Lung (tissue), 11 donors: ENCODE measurements at regions not wholly inside any gene's neighbourhood (a gene's known extent, or its start where the extent isn't known, plus 50 kb on each side); places are given as distances from the start of the nearest gene placed in this dataset.

Experiments used
- ATAC-seq: fragments of 200-7000 bp; cut with Tn5 transposase; one replicate; pipeline ENCODE4 v1.9.1; 2020; ENCODE audit warnings: moderate number of reproducible peaks; ENCODE audit not compliant: insufficient read depth, low FRiP score
- DNase-seq, 3 donors: peaks; one replicate each; pipeline ENCODE4 v3.0.0-alpha.2; 2013 to 2017
- H3K27ac ChIP-seq, 2 donors: one replicate each; pipeline ENCODE4 v1.5.1; 2013; ENCODE audit warnings: mild to moderate bottlenecking in 2 of 2, moderate library complexity in 2 of 2, control low read depth in 1 of 2, inconsistent platforms in 1 of 2, low read depth in 1 of 2, low read length in 1 of 2
- H3K27me3 ChIP-seq, 3 donors: one replicate each; pipeline ENCODE4 v1.5.1; 2013; ENCODE audit warnings: low read length in 2 of 3; ENCODE audit not compliant: control insufficient read depth in 3 of 3, insufficient read depth in 3 of 3
- H3K36me3 ChIP-seq, 4 donors: one replicate each; pipeline ENCODE4 v1.5.1; 2013; ENCODE audit warnings: low read length in 4 of 4, mild to moderate bottlenecking in 1 of 4, moderate library complexity in 1 of 4; ENCODE audit not compliant: control insufficient read depth in 4 of 4, insufficient read depth in 4 of 4
- H3K4me1 ChIP-seq, 5 donors: one replicate each; pipeline ENCODE4 v1.5.1; 2013; ENCODE audit warnings: low read length in 5 of 5, mild to moderate bottlenecking in 2 of 5, moderate library complexity in 1 of 5; ENCODE audit not compliant: control insufficient read depth in 5 of 5, insufficient read depth in 5 of 5
- H3K4me3 ChIP-seq: one replicate; pipeline ENCODE4 v1.5.1; 2013; ENCODE audit warnings: mild to moderate bottlenecking, control low read depth, moderate library complexity
- H3K9ac ChIP-seq, 2 donors: one replicate each; pipeline ENCODE4 v1.5.1; 2013; ENCODE audit warnings: low read length in 2 of 2, control low read depth in 1 of 2; ENCODE audit not compliant: insufficient read depth in 1 of 2
- H3K9me3 ChIP-seq, 4 donors: one replicate each; pipeline ENCODE4 v1.5.1; 2013; ENCODE audit warnings: low read length in 3 of 4, mild to moderate bottlenecking in 1 of 4, moderate library complexity in 1 of 4; ENCODE audit not compliant: control insufficient read depth in 4 of 4, insufficient read depth in 3 of 4
- CTCF ChIP-seq: IDR thresholded peaks from 2 replicates; pipeline ENCODE4 v1.5.1; 2012; ENCODE audit warnings: mild to moderate bottlenecking; ENCODE audit errors: control extremely low read depth, extremely low read depth
- WGBS, 2 donors: extraction: QIAGEN DNeasy Blood & Tissue Kit; methylation state at CpG; one replicate each; pipeline ENCODE4 v1.1.7; 2013; 5-methylcytosine and 5-hydroxymethylcytosine counted together
- donor health status: control.
- donor health status: control.
- donor health status: Bipolar disorder and iron deficiency.
- donor health status: healthy.
- donor health status: DM: yes; HTN: yes; CAD: no.

DNA sequence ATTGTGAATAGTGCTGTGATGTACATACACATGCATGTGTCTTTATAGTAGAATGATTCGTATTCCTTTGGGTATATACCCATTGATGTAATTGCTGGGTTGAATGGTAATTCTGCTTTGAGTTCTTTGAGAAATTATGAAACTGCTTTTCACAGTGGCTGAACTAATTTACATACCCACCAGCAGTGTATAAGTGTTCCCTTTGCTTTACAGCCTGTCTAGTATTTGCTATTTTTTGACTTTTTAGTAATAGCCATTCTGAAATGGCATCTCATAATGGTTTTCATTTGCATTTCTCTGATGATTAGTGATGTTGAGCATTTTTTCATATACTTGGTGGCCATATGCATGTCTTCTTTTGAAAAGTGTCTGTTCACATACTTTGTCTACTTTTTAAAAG is 54.5 kb upstream of the FAM78B start:
- ATAC-seq (no peak), DNase-seq (no peak)
- no peak overlapping the region for H3K9ac ChIP-seq
- no peak for TF ChIP-seq CTCF
- H3K9me3 ChIP-seq = peaks cover 0 to 32% (median 0%) of the 10 kb centered on the region in 4 donors
- H3K27me3 ChIP-seq = no peaks in the 10 kb centered on the region
- H3K4me3 ChIP-seq = no peak overlapping the region
- no peaks in the 10 kb centered on the region for H3K36me3 ChIP-seq
- no peaks in the 10 kb centered on the region for H3K4me1 ChIP-seq
- H3K27ac ChIP-seq = no peak overlapping the region
- 82 to 84% methylated on average over 1 of the region's 1 CpG for WGBS, 2 donors

- Histone ChIP-seq H3K27me3 (no peaks in the 10 kb centered on the region), H3K27ac (no peak overlapping the region), H3K4me3 (no peak overlapping the region), H3K9me3 (peaks cover 0 to 19% (median 0%) of the 10 kb centered on the region in 4 donors), H3K4me1 (no peaks in the 10 kb centered on the region), H3K9ac (no peak overlapping the region), H3K36me3 (no peaks in the 10 kb centered on the region)
- ATAC-seq = no peak
- DNase-seq = no peak
- 64 to 65% methylated on average over 6 of the region's 6 CpGs for WGBS, 2 donors
- no peak for TF ChIP-seq CTCF
Observed at GRCh38 chr1:166233750-166234366, 67.1 kb upstream of the FAM78B start.

DNA sequence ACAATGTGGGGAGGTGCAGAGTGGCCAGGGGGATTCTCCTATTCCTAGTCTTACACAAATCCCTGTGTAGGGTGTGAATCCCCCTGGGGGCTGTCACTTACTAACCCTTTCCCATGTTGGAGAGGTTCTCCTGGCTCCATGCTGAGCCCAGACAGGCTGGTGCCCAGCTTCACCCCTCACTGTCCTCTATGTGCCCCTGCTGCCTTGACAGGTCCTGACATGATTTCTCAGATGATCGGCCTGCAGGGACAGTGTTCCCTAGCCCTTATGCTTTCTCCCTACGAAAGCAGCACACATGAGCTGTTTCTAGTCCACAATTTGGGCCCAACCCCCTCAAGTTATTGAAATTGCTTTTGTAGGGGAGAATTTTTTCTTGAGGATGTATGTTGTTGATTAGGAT is 68.9 kb upstream of the FAM78B start:
- Histone ChIP-seq H3K9me3 (peaks cover 0 to 19% (median 0%) of the 10 kb centered on the region in 4 donors), H3K9ac (no peak overlapping the region), H3K27ac (no peak overlapping the region), H3K4me3 (no peak overlapping the region), H3K36me3 (no peaks in the 10 kb centered on the region), H3K4me1 (no peaks in the 10 kb centered on the region), H3K27me3 (no peaks in the 10 kb centered on the region)
- no peak for ATAC-seq
- WGBS, 2 donors = 68 to 75% methylated on average over 2 of the region's 2 CpGs
- TF ChIP-seq CTCF = no peak
- no peak for DNase-seq

DNA sequence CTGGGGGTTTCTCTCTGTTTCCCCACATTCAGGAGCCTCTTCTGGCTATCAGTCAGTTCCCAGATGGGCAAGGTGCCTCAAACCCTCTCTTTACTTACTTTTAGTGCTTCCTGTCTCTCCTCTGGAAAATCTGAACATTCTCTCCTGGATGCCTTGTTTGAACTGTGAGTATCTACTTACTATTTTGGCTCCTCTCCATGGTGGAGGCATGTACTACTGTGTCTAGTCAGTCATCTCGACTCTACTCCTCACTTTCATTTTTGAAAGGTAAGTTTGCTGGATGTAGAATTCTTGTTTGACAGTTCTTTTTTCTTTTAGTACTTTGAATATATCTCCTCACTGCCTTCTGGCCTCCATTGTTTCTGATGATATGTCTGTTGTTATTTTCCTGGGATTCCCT is 70.9 kb upstream of the FAM78B start:
- Histone ChIP-seq H3K4me3 (no peak overlapping the region), H3K9ac (no peak overlapping the region), H3K9me3 (peaks cover 0 to 19% (median 0%) of the 10 kb centered on the region in 4 donors), H3K27me3 (no peaks in the 10 kb centered on the region), H3K36me3 (no peaks in the 10 kb centered on the region), H3K4me1 (no peaks in the 10 kb centered on the region), H3K27ac (no peak overlapping the region)
- 70 to 81% methylated on average over 1 of the region's 1 CpG for WGBS, 2 donors
- no peak for TF ChIP-seq CTCF
- DNase-seq (no peak), ATAC-seq (no peak)
